Testis (tissue), 2 donors: ENCODE measurements at regions not wholly inside any gene's neighbourhood (a gene's known extent, or its start where the extent isn't known, plus 50 kb on each side); places are given as distances from the start of the nearest gene placed in this dataset.

Experiments
- POLR2A ChIP-seq: fragments of 450-650 bp; IDR thresholded peaks from one replicate; pipeline ENCODE4 v1.6.1; 2017; ENCODE audit warnings: antibody characterized with exemption, mild to moderate bottlenecking, moderate library complexity
- TF ChIP-seq, protein P1 (sequence below), 3 experiments: fragments of 450-650 bp in 2 of 3; fragments of 200-600 bp in 1 of 3; sonication (generic) in 1 of 3; IDR thresholded peaks; one replicate each; pipeline ENCODE4 v1.5.1; 2016 to 2019; ENCODE audit warnings: antibody characterized with exemption in 3 of 3, mild to moderate bottlenecking in 2 of 3, moderate library complexity in 1 of 3

DNA sequence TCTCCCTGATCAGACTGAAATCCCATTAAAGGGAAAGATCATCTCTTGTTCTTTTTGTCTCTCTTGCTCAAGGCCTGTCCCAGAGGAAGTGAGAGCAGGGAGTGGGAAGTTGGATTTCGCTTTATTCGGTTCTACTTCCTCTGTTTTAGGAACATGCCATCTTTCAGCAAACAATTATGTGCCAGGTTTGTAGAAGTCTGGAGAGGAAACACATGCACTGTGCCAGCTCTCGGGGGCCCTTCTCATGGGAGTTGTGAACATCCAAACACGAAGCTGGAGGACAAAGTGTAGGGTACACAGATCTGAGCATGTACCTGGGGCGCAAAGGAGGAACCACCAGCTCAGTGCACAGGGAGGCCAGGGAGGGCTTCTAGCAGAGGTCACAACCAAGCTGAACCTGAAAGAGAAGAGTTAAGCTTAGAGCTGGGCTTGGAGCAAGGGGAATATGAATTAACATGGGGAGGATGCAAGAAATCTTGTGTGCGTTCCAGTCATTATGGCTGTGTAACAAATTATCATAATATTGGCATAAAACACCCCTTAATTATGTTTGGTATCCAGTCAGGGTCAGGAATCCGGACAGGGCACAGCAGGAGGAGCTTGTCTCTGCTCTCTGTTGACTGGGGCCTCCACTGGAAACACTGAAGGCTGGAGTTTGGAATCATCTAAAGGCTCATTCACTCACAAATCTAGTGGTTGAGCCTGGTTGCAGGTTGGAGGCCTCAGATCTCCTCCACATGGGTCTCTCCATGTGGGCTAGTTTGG, 128.6 kb downstream of the ZFP36L2 start:
- TF ChIP-seq, protein P1, sequence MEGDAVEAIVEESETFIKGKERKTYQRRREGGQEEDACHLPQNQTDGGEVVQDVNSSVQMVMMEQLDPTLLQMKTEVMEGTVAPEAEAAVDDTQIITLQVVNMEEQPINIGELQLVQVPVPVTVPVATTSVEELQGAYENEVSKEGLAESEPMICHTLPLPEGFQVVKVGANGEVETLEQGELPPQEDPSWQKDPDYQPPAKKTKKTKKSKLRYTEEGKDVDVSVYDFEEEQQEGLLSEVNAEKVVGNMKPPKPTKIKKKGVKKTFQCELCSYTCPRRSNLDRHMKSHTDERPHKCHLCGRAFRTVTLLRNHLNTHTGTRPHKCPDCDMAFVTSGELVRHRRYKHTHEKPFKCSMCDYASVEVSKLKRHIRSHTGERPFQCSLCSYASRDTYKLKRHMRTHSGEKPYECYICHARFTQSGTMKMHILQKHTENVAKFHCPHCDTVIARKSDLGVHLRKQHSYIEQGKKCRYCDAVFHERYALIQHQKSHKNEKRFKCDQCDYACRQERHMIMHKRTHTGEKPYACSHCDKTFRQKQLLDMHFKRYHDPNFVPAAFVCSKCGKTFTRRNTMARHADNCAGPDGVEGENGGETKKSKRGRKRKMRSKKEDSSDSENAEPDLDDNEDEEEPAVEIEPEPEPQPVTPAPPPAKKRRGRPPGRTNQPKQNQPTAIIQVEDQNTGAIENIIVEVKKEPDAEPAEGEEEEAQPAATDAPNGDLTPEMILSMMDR (IDR thresholded peaks at IDR 0.05): no peak
- TF ChIP-seq POLR2A: no peak
